MCF 10A (cell line): ENCODE measurements at regions not wholly inside any gene's neighbourhood (a gene's known extent, or its start where the extent isn't known, plus 50 kb on each side); places are given as distances from the start of the nearest gene placed in this dataset.

Experiments used
- BruUV-seq: library from RNA; stranded (reverse); fragments of 400-500 nt; replicated peaks from 2 replicates; lab custom pipeline; 2021; lab: Mats Ljungman, UMichigan
- CTCF ChIA-PET: fragments of 300-600 bp; sonication (Branson Sonifier 250); formaldehyde crosslinking; extraction: SDS; loops from one replicate; lab custom pipeline; 2021; ENCODE audit warnings: antibody characterized with exemption, inconsistent platforms; lab: Yijun Ruan, JAX
- POLR2A ChIA-PET: fragments of 300-600, 350-650 bp; sonication (Branson Sonifier 250); formaldehyde crosslinking; extraction: SDS; loops from one replicate; lab custom pipeline; 2020; ENCODE audit warnings: antibody characterized with exemption, inconsistent platforms; lab: Yijun Ruan, JAX
- DNase-seq: peaks from one replicate; pipeline ENCODE4 v3.0.0-alpha.2; 2018; ENCODE audit not compliant: unreplicated experiment
- H3K27ac Mint-ChIP-seq: one replicate; pipeline ENCODE4 v1.8.0; 2022; ENCODE audit warnings: mild to moderate bottlenecking, low read depth, mixed read lengths; ENCODE audit not compliant: unreplicated experiment
- H3K27me3 Mint-ChIP-seq: one replicate; pipeline ENCODE4 v1.8.0; 2022; ENCODE audit warnings: mixed read lengths; ENCODE audit not compliant: insufficient read depth, unreplicated experiment
- H3K36me3 Mint-ChIP-seq: one replicate; pipeline ENCODE4 v1.8.0; 2022; ENCODE audit warnings: mild to moderate bottlenecking, moderate library complexity, mixed read lengths; ENCODE audit not compliant: insufficient read depth, unreplicated experiment
- H3K4me1 Mint-ChIP-seq: one replicate; pipeline ENCODE4 v1.8.0; 2022; ENCODE audit warnings: mixed read lengths; ENCODE audit not compliant: insufficient read depth, unreplicated experiment
- H3K4me3 Mint-ChIP-seq: one replicate; pipeline ENCODE4 v1.8.0; 2022; ENCODE audit warnings: mild to moderate bottlenecking, moderate library complexity, mixed read lengths; ENCODE audit not compliant: unreplicated experiment
- H3K9me3 Mint-ChIP-seq: one replicate; pipeline ENCODE4 v1.8.0; 2022; ENCODE audit warnings: mixed read lengths; ENCODE audit not compliant: unreplicated experiment
- CTCF ChIP-seq: fragments of 200-600 bp; IDR thresholded peaks from one replicate; pipeline ENCODE4 v1.8.0; 2022; ENCODE audit warnings: antibody characterized with exemption, mild to moderate bottlenecking; ENCODE audit not compliant: unreplicated experiment
- intact Hi-C: fragments of 100-400 bp; cut with micrococcal nuclease; formaldehyde crosslinking; loops from 2 replicates; pipeline ENCODE4 v1.14.1; 2022

DNA sequence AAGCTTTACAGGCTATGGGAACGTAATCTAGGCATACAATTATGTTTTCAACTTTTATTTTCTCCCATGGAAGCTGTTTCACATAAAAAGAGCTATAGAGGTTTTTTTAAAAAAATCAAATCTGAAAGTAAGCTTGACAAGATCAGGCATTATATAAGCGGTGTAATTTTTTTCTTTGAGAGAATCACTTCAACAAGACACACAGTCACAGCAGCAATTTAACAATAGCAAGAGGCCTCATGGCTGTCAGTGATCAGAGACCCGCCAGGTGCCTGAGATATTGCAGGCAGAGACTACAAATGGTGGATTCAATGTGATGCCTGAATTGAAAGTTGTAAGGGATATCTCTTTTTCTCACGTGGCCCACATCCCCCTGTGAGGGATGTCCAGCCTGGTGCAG lies 270.5 kb upstream of the TBC1D5 start:
- no peaks in the 10 kb centered on the region for H3K9me3 Mint-ChIP-seq
- H3K27me3 Mint-ChIP-seq: peaks cover 12% of the 10 kb centered on the region
- DNase-seq: no peak
- ChIA-PET POLR2A (no interaction called here), CTCF (interaction anchor here (0.6 to 0.7 kb wide), 2 partner anchors 33 to 205 kb away, joined by 3 read pairs; no protein-coding TSS in a partner anchor)
- intact Hi-C loops: no loop called here
- no peak overlapping the region for H3K27ac Mint-ChIP-seq
- no peak overlapping the region for H3K4me3 Mint-ChIP-seq
- H3K36me3 Mint-ChIP-seq: no peaks in the 10 kb centered on the region
- H3K4me1 Mint-ChIP-seq: no peaks in the 10 kb centered on the region
- BruUV-seq: no TSS peak
- TF ChIP-seq CTCF: no peak

DNA sequence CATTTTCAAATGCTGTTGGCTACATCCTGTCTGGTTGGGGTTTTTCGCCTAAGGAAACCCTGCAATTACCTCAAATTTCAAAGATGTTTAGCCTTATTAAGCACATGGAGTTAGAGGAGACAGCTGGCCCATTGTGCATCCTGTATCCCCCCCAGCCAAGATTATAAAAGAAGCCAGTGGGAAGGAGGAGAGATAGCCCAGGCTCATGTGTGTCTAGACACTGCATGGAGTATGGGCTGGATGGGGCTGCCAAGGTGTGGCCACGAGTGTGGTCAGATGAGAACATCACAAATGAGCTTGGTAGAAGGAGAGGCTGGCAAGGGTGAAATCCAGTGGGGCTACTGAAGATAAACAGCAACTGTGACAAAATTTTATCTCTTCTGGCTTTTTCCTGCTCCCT lies 270.0 kb upstream of the TBC1D5 start:
- intact Hi-C loops: no loop called here
- no peak for DNase-seq
- ChIA-PET CTCF (interaction anchor here (0.7 kb wide), 1 partner anchor 205 kb away, joined by 3 read pairs; no protein-coding TSS in a partner anchor), POLR2A (no interaction called here)
- H3K4me1 Mint-ChIP-seq: no peaks in the 10 kb centered on the region
- no peak for TF ChIP-seq CTCF
- H3K4me3 Mint-ChIP-seq: no peak overlapping the region
- H3K27ac Mint-ChIP-seq: no peak overlapping the region
- H3K9me3 Mint-ChIP-seq: no peaks in the 10 kb centered on the region
- no peaks in the 10 kb centered on the region for H3K36me3 Mint-ChIP-seq
- no TSS peak for BruUV-seq
- H3K27me3 Mint-ChIP-seq: peaks cover 7% of the 10 kb centered on the region

GRCh38 chr3:18011387-18011786 lies 269.0 kb upstream of the TBC1D5 start:
- Mint-ChIP-seq H3K4me1 (no peaks in the 10 kb centered on the region), H3K9me3 (no peaks in the 10 kb centered on the region), H3K36me3 (no peaks in the 10 kb centered on the region), H3K27me3 (no peaks in the 10 kb centered on the region), H3K4me3 (no peak overlapping the region), H3K27ac (no peak overlapping the region)
- no peak for TF ChIP-seq CTCF
- ChIA-PET CTCF (no interaction called here), POLR2A (no interaction called here)
- BruUV-seq: no TSS peak
- no peak for DNase-seq
- intact Hi-C loops: no loop called here

- no peaks in the 10 kb centered on the region for H3K27me3 Mint-ChIP-seq
- POLR2A ChIA-PET: no interaction called here
- BruUV-seq: no TSS peak
- TF ChIP-seq CTCF: no peak
- H3K4me1 Mint-ChIP-seq: no peaks in the 10 kb centered on the region
- no peak overlapping the region for H3K27ac Mint-ChIP-seq
- no peak for DNase-seq
- intact Hi-C loops: no loop called here
- CTCF ChIA-PET: interaction anchor here (0.6 to 0.7 kb wide), 2 partner anchors 47 to 87 kb away, joined by 3 read pairs; no protein-coding TSS in a partner anchor
- no peaks in the 10 kb centered on the region for H3K36me3 Mint-ChIP-seq
- no peaks in the 10 kb centered on the region for H3K9me3 Mint-ChIP-seq
- no peak overlapping the region for H3K4me3 Mint-ChIP-seq
These were observed 267.6 kb upstream of the TBC1D5 start for GRCh38 chr3:18010001-18010400.
